ENCODE measurements at regions not wholly inside any gene's neighbourhood (a gene's known extent, or its start where the extent isn't known, plus 50 kb on each side); places are given as distances from the start of the nearest gene placed in this dataset.

DNA sequence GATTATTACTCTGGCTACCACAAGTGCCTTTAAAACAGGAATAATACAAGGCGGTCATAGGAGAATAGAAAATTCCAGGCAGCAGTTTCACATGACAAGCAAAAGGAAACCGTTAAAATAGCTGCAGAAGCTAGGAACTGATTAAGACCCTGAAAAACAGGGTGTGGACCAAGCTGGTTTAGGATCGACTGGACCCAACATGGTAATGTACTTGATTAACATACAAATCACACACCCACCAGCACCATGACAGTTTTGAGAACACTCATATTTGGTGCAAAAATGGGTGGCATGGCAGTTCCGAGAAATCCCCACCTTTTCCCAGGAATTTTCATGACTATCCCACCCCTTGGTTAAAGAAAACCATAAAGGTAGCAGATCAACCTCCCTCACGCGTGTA lies 51.9 kb upstream of the TMEM163 start:
- no peak for ATAC-seq
- DNase-seq, result no peak
- intact Hi-C loops (cut with DNase I, micrococcal nuclease), result no loop called here

GRCh38 chr2:134771313-134771801 lies 52.6 kb upstream of the TMEM163 start:
- ATAC-seq, result no peak
- intact Hi-C loops (cut with DNase I, micrococcal nuclease), result no loop called here
- DNase-seq, result no peak

- no peak for DNase-seq
- ATAC-seq, result no peak
- intact Hi-C loops (cut with DNase I, micrococcal nuclease), result no loop called here
Measured at GRCh38 chr2:134772493-134773169, 53.8 kb upstream of the TMEM163 start.

GRCh38 chr2:134773335-134773734 lies 54.5 kb upstream of the TMEM163 start:
- no peak for ATAC-seq
- intact Hi-C loops (cut with DNase I, micrococcal nuclease), result no loop called here
- DNase-seq, result no peak

DNA sequence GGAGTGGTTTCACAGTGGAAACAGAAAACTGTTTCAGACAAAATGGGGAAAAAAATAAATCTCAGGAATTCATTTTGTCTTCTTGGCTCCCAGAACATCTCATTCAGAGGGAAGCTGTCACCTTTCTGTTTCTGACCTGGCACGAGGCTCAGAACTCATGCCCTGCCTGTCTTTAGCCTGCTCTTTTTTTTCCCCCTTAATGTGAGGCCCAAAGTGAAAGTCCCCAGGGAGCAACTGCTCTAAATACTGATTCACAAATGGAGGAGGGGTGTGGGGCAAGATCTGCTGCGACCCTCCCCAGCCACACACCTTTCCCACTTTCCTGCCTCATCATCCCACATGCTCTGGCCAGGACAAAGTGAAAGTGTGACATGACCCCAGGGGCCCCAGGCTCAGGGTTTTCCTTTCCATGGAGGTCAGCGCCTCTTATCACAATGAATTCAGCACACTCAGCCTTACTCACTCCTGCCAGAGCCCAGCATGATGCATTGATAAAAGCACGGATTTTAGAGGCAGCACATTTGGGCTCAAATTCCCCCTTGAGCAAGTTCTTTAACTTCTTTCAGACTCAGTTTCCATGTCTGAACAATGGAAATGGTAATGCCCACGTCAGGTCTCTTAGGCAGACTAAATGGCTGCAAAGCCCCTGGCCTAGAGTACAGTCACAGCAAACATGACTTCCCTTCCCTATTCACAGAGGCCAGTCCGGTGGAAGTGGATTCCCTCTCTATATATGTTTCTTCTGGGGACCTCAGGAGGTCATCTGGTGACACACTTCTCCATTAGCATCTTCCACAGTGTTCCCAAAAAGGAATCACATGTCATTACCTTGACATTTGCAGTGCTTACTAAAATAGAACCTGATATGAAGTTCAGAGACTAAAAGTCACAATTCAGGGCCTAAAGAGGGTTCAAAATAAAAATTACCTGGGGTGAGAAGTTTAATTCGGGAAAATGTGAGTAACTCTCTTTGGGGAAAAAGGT lies 55.3 kb upstream of the TMEM163 start:
- intact Hi-C loops (cut with DNase I, micrococcal nuclease), result no loop called here

GRCh38 chr2:134774786-134775641 lies 56.2 kb upstream of the TMEM163 start:
- DNase-seq, result no peak

More for the DNA sequence above, 55.3 kb upstream of the TMEM163 start:
- ATAC-seq (no peak), DNase-seq (no peak)

GRCh38 chr2:134776836-134777235 lies 58.0 kb upstream of the TMEM163 start:
- no peak for ATAC-seq
- no peak for DNase-seq
- intact Hi-C loops (cut with DNase I, micrococcal nuclease), result no loop called here

More at GRCh38 chr2:134774786-134775641, 56.2 kb upstream of the TMEM163 start:
- intact Hi-C loops (cut with DNase I, micrococcal nuclease), result no loop called here
- no peak for ATAC-seq

DNA sequence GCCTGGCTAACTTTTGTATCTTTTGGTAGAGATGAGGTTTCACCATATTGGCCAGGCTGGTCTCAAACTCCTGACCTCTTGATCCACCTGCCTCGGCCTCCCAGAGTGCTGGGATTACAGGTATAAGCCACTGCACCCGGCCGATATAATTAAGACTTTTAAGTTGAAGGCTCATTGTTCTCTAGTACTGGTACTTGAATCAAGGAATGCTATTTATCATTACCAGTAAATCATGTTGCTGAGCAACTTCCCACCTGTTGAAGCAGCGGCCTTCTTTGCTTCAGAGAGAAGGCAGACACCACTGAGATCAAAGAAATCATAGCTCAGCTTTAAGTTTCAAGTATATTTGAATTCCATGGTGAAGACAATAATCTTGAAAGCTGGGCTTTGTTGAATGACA lies 58.8 kb upstream of the TMEM163 start:
- ATAC-seq (no peak), DNase-seq (no peak)
- intact Hi-C loops (cut with DNase I, micrococcal nuclease), result no loop called here

GRCh38 chr2:134778372-134778771 lies 59.6 kb upstream of the TMEM163 start:
- DNase-seq (no peak), ATAC-seq (no peak)

GRCh38 chr2:134780972-134781371 lies 57.4 kb upstream of the ACMSD start:
- intact Hi-C loops (cut with DNase I, micrococcal nuclease), result no loop called here
- no peak for ATAC-seq
- no peak for DNase-seq

More at GRCh38 chr2:134778372-134778771, 59.6 kb upstream of the TMEM163 start:
- intact Hi-C loops (cut with DNase I, micrococcal nuclease), result no loop called here

- ATAC-seq, result no peak
- intact Hi-C loops (cut with DNase I, micrococcal nuclease), result no loop called here
Measured at GRCh38 chr2:134782107-134782506, 56.3 kb upstream of the ACMSD start.

GRCh38 chr2:134782792-134783191 lies 55.6 kb upstream of the ACMSD start:
- DNase-seq (no peak), ATAC-seq (peak; percentile 58)
- intact Hi-C loops (cut with DNase I, micrococcal nuclease), result no loop called here

More at GRCh38 chr2:134782107-134782506, 56.3 kb upstream of the ACMSD start:
- DNase-seq, result no peak

GRCh38 chr2:134783912-134784311 lies 54.5 kb upstream of the ACMSD start:
- intact Hi-C loops (cut with DNase I, micrococcal nuclease), result no loop called here
- DNase-seq (no peak), ATAC-seq (no peak)

- intact Hi-C loops (cut with DNase I, micrococcal nuclease), result no loop called here
- DNase-seq, result no peak
- no peak for ATAC-seq
Measured at GRCh38 chr2:134785659-134786430, 52.6 kb upstream of the ACMSD start.

GRCh38 chr2:134788417-134788816 lies 50.0 kb upstream of the ACMSD start:
- intact Hi-C loops (cut with DNase I, micrococcal nuclease), result no loop called here
- DNase-seq, result no peak
- no peak for ATAC-seq
